GM06990 (cell line): ENCODE measurements at regions not wholly inside any gene's neighbourhood (a gene's known extent, or its start where the extent isn't known, plus 50 kb on each side); places are given as distances from the start of the nearest gene placed in this dataset.

Source experiments
- DNase-seq: peaks from one replicate; pipeline ENCODE4 v3.0.0-alpha.2; 2011; ENCODE audit not compliant: insufficient read length; ENCODE audit errors: extremely low read depth
- H3K27me3 ChIP-seq: replicated peaks from 2 replicates; pipeline ENCODE4 v1.6.0; 2011; ENCODE audit warnings: low read length; ENCODE audit not compliant: control insufficient read depth, insufficient read depth
- H3K36me3 ChIP-seq: 2 replicates; pipeline ENCODE4 v1.5.1; 2011; ENCODE audit warnings: low read length; ENCODE audit not compliant: control insufficient read depth, insufficient read depth
- H3K4me3 ChIP-seq: replicated peaks from 2 replicates; pipeline ENCODE4 v1.5.1; 2011; ENCODE audit warnings: low read depth, mild to moderate bottlenecking, control low read depth, low read length
- CTCF ChIP-seq: IDR thresholded peaks from 2 replicates; pipeline ENCODE4 v1.5.1; 2011; ENCODE audit warnings: low read length, control low read depth, mild to moderate bottlenecking, inconsistent platforms; ENCODE audit not compliant: insufficient read depth, poor library complexity, severe bottlenecking

DNA sequence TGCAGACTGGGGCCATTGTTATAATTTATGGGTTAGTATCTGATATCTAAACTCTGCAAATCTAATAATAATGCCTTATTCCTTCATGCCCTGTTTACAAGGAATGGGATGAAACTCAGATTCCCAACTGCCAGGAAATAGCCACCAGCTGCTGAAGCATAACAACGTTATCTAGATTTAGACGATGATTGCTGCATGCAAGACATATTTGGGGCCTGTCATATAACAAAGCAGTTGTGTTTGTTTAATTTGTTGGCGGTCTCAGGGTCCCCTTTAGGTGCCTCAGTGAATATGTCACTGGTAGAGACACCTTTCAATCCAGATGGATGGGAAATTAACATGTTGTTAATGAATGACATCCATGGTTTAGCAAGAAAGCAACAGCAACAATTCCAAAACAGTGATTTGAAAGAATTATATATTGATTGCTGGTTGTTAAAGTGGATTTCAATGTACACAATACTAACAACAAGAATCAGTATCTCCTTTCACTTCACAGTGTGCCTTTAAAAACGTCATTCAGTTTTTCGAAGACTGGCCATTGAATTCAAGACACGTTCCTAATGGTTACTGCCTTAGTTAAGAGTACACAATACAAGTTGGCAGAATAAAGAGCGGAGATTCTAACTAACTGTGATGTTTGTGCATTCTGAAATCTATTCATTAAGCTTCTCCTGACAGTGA, 860.6 kb upstream of the CELF2 start:
- no peaks in the 10 kb centered on the region for H3K27me3 ChIP-seq
- DNase-seq, result no peak
- TF ChIP-seq CTCF, result no peak

DNA sequence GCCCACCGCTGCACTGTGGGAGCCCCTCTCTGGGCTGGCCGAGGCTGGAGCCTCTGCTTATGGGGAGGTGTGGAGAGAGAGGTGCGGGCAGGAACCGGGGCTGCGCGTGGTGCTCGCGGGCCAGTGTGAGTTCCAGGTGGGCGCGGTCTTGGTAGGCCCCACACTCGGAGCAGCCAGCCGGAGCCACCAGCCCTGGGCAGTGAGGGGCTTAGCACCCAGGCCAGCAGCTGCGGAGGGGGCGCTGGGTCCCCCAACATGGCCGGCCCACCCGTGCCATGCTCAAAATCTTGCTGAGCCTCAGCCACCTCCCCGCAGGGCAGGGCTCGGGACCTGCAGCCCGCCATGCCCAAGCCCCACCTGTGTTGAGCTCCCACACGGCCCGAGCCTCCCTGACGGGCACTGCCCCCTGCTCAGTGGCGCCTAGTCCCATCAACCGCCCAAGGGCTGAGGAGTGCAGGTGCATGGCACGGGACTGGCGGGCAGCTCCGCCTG, 856.8 kb upstream of the CELF2 start:
- no peak for TF ChIP-seq CTCF
- no peak for DNase-seq

More for the DNA sequence above, 860.6 kb upstream of the CELF2 start:
- Histone ChIP-seq H3K36me3 (no peaks in the 10 kb centered on the region), H3K4me3 (no peak overlapping the region)

GRCh38 chr10:10164848-10165247, 852.8 kb upstream of the CELF2 start:
- H3K27me3 ChIP-seq, result no peaks in the 10 kb centered on the region
- no peak overlapping the region for H3K4me3 ChIP-seq
- no peak for DNase-seq
- no peaks in the 10 kb centered on the region for H3K36me3 ChIP-seq
- TF ChIP-seq CTCF, result no peak

More for the DNA sequence above, 856.8 kb upstream of the CELF2 start:
- no peaks in the 10 kb centered on the region for H3K27me3 ChIP-seq
- no peak overlapping the region for H3K4me3 ChIP-seq
- no peaks in the 10 kb centered on the region for H3K36me3 ChIP-seq

GRCh38 chr10:10165415-10165814, 852.3 kb upstream of the CELF2 start:
- H3K27me3 ChIP-seq, result no peaks in the 10 kb centered on the region
- DNase-seq, result no peak
- TF ChIP-seq CTCF, result no peak
- H3K36me3 ChIP-seq, result no peaks in the 10 kb centered on the region
- H3K4me3 ChIP-seq, result no peak overlapping the region

DNA sequence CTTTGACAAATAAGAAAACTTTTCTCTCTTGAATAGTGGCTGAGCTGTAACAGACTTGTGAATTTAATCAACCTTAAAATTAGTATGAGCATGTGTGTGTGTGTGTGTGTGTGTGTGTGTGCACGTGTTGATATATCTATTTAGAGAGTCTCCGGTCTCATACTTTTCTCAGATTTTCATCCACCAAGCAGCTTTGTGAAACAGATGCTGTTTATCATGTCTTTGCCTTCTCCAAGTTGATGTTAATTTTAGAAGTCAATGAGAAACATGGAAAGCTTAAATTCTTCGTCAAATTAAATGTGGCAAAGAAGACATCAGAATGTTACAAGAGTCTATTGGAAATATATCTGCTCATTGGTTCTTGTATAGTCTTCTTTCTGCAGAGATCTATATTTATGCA, 839.2 kb upstream of the CELF2 start:
- no peak for DNase-seq
- TF ChIP-seq CTCF, result no peak
- Histone ChIP-seq H3K36me3 (no peaks in the 10 kb centered on the region), H3K4me3 (no peak overlapping the region), H3K27me3 (no peaks in the 10 kb centered on the region)
